HG02943 (cell line): ENCODE measurements at regions not wholly inside any gene's neighbourhood (a gene's known extent, or its start where the extent isn't known, plus 50 kb on each side); places are given as distances from the start of the nearest gene placed in this dataset.

Source experiments
- ATAC-seq: cut with Tn5 transposase; IDR thresholded peaks from one replicate; pipeline ENCODE4 v1.9.1; 2021; ENCODE audit warnings: mild to moderate bottlenecking, low read depth, moderate library complexity; ENCODE audit not compliant: unreplicated experiment

GRCh38 chr12:84619053-84619571 is 293.5 kb downstream of the SLC6A15 start:
- no peak for ATAC-seq

- ATAC-seq: no peak
Observed at GRCh38 chr12:84607170-84607819, 305.3 kb downstream of the SLC6A15 start.

GRCh38 chr12:84605983-84606382 is 306.6 kb downstream of the SLC6A15 start:
- no peak for ATAC-seq

- ATAC-seq: no peak
Observed at GRCh38 chr12:84604551-84604950, 308.0 kb downstream of the SLC6A15 start.

- ATAC-seq: no peak
Observed at GRCh38 chr12:84603484-84604248, 308.9 kb downstream of the SLC6A15 start.

- ATAC-seq: no peak
Observed at GRCh38 chr12:84601483-84601882, 311.1 kb downstream of the SLC6A15 start.

GRCh38 chr12:84599539-84599938 is 313.1 kb downstream of the SLC6A15 start:
- ATAC-seq: no peak

GRCh38 chr12:84596266-84596665 is 316.3 kb downstream of the SLC6A15 start:
- no peak for ATAC-seq

- ATAC-seq: no peak
Observed at GRCh38 chr12:84594157-84594556, 318.4 kb downstream of the SLC6A15 start.

- no peak for ATAC-seq
Observed at GRCh38 chr12:84585776-84586395, 326.7 kb downstream of the SLC6A15 start.

- ATAC-seq: no peak
Observed at GRCh38 chr12:84572196-84572595, 340.4 kb downstream of the SLC6A15 start.

GRCh38 chr12:84562331-84562730 is 350.3 kb downstream of the SLC6A15 start:
- no peak for ATAC-seq

- no peak for ATAC-seq
Observed at GRCh38 chr12:84561351-84561750, 351.2 kb downstream of the SLC6A15 start.

- no peak for ATAC-seq
Observed at GRCh38 chr12:84554199-84554723, 358.3 kb downstream of the SLC6A15 start.

GRCh38 chr12:84553331-84554117 is 359.1 kb downstream of the SLC6A15 start:
- no peak for ATAC-seq

GRCh38 chr12:84551373-84551772 is 361.2 kb downstream of the SLC6A15 start:
- no peak for ATAC-seq

GRCh38 chr12:84550518-84550917 is 362.1 kb downstream of the SLC6A15 start:
- ATAC-seq: no peak

GRCh38 chr12:84542289-84542688 is 370.3 kb downstream of the SLC6A15 start:
- ATAC-seq: no peak

GRCh38 chr12:84537666-84538065 is 374.9 kb downstream of the SLC6A15 start:
- no peak for ATAC-seq

GRCh38 chr12:84512751-84513150 is 399.8 kb downstream of the SLC6A15 start:
- ATAC-seq: no peak
